Stimulated activated CD8-positive, alpha-beta memory T cell treated with anti-CD3 and anti-CD28 coated beads, Interleukin-12 subunit alpha, Interleukin-12 subunit beta, amount 100 ng/mL, for 4 hours (primary cell): ENCODE measurements at regions not wholly inside any gene's neighbourhood (a gene's known extent, or its start where the extent isn't known, plus 50 kb on each side); places are given as distances from the start of the nearest gene placed in this dataset.
"Not testable (repeated sequence)": the region's sequence is repeated elsewhere in the genome, so short reads cannot be mapped to it uniquely, and the experiment has no call there.

Experiments
- DNase-seq: peaks from one replicate; pipeline ENCODE4 v3.0.0-alpha.2; 2020; ENCODE audit warnings: low read depth

DNA sequence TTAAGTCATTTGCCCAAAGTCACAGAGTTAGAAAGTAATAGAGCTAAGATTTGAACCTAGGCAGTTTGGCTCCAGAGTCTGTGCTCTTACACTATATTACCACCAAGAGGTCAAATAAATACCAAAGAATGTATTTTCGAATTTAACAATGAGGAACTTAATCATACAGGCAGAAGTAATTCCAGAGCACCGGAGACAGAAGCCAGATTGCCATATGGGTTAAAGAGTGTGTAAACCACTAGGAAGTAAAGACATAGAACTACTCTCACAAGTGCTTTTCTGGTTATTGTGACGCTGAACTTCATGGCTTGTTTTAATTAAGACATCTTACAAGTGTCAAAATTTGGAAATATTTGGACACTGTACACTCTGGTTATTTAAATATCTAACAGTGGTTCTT lies 114.5 kb upstream of the NBPF19 start:
- DNase-seq = not testable (repeated sequence)

DNA sequence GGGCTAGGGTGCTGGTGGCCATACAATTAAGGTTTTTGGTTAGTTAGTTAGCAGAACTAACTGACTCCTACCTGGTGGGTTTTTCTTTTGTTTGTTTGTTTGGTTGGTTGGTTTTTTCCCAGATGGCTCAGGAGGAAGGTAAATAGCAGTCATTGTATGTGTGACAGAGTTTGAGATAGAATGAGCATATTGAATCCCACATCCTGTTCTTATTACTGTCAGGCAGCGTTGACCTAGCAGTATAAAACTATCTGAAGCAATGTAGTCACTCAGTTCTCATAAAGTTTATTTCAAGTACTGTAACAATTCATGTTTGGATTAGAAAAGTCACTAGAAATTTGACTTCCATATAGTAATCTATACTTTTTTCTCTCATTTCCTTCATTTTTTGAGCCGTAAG lies 113.5 kb upstream of the NBPF19 start:
- not testable (repeated sequence) for DNase-seq

DNA sequence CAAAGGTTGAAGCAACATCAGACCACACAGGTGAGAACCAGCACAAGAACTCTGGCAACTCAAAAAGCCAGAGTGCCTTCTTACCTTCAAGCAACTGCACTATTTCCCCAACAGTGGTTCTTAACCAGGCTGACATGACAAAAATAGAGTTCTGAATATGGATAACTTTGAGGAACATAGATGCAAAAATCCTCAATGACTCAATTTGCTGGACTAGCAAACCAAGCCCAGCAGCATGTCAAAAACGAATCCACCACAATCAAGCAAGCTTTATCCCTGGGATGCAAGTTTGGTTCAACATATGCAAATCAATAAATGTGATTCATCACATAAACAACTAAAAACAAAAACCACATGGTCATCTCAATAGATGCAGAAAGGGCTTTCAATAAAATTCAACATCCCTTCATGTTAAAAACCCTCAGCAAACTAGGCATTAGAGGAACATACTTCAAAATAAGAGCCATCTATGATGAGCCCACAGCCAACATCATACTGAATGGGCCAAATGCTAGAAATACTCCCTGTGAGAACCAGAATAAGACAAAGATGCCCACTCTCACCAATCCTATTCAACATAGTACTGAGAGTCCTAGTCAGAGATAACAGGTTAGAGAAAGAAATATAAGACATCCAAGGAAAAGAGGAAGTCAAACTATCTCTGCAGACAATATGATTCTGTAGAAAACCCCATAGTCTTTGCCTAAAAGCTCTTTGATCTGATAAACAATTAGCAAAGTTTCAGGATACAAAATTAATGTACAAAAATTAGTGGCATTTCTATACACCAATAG lies 110.5 kb upstream of the NBPF19 start:
- DNase-seq = not testable (repeated sequence)

DNA sequence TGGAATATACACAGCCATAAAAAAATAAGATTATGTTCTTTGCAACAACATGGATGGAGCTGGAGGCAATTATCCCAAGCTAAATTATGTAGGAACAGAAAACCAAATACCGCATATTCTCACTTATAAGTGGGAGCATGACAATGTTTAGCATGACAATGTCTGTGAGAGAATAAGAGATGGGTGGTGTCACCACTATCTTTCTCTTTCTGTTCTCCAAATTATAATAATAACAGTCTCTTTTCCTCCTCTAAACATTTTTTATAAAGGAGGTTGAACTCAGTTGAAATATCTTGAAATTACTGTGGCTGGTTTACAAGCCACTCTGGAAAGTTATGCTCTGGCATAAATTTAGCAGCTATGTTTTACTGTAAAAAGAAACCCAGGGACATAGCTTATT lies 108.4 kb upstream of the NBPF19 start:
- DNase-seq = not testable (repeated sequence)

DNA sequence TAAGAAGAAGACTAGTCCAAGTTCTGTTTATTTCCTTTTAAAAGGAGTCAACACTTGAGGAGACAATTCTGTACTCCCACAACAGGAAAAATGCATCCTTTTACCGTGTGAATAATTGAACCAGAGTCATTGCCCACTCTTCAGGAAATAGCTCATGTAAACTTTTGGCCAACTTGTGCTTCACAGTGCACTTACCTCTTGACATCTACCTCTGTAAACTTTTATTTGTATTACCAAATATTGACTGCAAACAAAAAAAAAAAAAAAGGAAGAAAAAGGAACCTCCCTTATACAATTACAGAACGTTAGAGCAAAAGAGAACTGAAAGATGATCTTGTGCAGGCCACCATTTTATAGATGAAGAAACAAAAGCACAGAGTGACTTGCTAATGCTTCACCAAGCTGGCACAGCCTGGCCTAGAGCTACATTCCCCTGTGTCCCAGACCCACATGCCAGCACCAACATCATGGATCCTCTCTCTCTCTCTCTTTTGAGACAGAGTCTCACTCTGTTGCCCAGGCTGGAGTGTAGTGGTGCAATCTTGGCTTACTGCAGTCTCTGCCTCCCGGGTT lies 107.3 kb upstream of the NBPF19 start:
- not testable (repeated sequence) for DNase-seq

DNA sequence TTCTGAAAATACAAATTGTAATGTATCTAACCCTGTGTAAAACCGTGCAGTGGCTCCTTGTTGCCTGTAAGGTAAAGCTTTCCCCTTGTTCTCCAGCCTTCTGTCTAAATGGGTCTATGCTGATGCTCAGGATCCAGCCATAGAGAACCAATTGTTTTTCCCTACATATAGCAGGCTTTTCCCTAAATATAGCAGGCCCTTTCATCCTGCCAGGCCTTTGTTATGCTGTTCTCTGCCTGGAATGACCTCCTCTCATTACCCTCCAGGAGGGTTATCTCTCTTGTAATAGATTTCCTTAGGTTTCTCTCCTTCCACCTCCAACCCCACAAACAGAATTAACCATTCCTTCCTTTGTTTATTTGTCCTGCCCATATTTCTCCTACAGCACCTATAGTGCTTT lies 106.5 kb upstream of the NBPF19 start:
- DNase-seq = not testable (repeated sequence)

DNA sequence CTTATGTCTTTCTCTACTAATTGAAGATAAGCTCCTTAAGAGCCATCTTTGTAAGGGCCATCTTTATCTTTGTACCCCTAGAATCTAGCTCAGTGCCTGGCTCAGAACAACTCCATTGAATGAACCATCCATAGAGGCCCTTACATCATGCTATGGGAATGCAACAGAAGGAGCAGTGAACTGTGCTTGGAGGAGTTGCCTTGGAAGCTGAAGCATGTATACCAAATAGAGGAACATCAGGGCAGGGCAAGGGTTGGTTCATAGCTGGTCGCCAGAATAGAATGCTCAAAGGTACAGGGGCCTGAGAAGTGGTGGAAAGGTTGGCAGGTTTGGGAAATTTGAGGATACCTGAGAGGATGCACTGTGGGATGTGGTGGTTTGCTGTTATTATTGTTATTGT lies 105.8 kb upstream of the NBPF19 start:
- not testable (repeated sequence) for DNase-seq

DNA sequence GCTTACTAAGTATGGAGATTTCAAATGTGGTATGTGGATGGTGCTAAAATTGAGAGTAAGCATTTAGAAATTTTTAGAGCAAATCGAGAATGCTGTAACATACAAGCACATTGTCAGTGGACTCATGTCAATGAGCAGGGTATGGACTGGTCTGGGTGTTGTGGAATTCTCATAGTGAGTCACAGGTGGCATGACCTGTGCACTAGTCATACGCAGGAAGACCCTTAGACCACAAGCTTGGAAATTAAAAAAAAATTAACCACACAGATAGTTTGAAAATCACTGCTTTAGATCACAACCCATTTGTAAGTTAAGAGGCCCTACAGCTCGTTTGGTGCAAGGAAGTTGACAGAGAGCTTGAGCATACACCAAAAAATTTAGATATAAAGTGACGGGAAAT lies 102.9 kb upstream of the NBPF19 start:
- not testable (repeated sequence) for DNase-seq

DNA sequence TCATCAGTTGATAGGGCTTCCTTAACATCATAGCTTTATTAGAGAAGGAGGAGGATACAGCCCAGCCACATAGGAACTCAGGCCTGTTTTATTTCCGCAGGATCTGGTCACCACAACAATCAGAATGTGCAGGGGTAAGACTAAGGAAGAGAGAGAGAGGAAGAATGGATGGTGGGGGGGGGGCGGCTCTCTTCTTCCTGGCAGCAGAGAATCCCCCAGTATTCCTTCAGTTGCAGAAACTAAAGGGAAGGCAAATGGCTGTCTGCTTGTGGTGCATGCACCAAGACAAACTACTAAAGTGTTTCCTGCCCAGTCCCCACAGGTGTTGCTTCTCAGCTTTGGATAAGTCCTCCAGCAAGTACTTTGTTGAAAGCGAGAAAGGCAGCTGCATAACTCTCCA lies 96.4 kb upstream of the NBPF19 start:
- not testable (repeated sequence) for DNase-seq

DNA sequence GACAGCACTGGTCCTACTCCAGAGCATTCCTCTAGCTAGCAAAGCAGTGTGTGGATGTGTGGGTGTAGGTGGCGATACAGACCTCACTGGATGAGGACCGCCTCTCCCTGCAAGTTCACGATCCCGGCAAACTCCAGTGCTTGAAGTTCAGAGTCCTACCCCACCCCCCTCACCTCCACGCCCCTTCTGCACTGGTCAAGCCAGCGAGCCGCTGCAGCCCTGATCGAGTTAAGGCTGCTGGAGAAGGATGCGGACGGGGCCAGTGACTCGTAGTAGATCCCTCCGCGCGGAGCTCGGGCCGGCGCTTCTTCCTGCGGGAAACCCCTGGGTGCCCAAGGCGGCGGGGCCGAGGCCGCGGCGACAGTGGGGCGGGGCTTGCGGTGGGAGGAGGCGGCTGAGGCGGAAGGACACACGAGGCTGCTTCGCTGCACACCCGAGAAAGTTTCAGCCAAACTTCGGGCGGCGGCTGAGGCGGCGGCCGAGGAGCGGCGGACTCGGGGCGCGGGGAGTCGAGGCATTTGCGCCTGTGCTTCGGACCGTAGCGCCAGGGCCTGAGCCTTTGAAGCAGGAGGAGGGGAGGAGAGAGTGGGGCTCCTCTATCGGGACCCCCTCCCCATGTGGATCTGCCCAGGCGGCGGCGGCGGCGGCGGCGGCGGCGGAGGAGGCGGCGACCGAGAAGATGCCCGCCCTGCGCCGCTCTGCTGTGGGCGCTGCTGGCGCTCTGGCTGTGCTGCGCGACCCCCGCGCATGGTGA lies 84.5 kb upstream of the NBPF19 start:
- DNase-seq = peak; percentile 48

DNA sequence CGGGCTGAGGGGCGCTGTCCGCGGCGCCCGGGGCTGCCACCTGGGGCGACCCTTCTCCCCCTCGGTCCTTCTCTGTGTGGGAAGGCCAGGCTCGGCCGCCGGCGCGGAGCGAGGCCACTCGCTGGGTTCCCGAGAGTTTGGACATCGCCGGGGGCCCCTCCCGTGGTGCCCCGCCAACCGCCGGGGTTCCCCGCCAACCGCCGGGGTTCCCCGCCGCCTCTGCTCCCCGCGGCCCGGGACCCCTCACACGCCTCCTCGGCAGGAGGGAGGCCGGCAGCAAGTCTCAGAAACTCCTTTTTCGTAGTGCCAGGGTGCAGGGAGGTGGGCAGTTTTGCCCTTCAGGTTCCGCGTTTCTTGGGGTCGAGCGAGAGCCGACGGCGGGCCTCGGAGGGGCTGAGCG lies 83.9 kb upstream of the NBPF19 start:
- DNase-seq = not testable (repeated sequence)

DNA sequence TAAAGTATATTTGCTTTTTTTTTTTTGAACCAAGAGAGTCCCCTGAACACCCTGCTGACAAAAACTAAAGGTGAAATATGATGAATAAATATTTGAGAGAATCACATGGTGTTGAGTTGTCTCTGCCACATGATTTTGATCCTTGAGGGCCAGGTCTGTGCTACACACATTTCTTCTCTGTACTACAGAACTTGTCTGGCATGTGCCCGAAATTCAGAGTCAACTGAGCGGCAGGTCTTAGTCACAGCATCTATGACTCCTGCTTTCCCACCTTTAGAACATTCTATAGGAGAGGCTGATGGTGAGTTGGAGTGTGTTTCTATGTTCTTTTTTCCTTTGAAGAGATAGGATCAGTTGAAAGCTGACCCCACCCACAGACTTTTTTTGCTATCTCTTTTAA lies 79.0 kb upstream of the NBPF19 start:
- DNase-seq = peak; percentile 15

DNA sequence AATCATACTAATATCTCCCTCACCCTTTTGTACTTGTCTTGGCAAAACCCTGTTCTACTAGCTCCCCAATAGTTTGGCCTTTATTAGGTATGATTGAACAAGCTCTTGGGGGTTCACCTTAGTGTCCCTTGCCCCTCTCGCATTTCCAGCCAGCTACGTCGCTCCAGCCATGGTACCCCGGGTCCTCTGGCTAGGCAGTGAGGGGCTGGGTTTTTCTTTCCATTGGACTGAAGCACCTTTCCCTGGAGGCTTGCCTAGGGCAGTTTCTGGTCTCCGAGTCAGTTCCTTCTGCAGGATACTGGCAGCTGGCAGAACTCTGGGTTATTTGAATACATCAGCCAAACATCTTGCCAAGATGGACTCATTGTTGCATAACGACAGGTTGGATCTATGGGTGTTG lies 76.3 kb upstream of the NBPF19 start:
- DNase-seq = not testable (repeated sequence)

DNA sequence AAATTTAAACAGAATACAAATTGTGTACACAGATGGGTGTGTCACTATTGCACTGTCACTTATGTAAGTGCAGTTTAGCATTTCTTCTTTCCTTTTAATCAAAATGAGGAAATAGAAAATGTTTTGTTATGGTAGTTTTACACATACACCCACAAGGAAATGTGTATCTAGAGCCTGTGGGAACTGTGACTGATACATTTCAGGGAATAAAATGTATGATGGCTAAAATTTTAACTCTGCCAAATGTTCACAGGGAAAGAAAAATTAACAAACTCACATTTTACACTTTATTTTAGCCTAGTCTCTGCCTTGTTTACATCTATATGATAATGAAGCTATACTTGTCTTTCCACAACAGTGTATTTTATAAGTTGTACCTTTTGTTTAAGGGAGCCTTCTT lies 66.4 kb upstream of the NBPF19 start:
- not testable (repeated sequence) for DNase-seq

DNA sequence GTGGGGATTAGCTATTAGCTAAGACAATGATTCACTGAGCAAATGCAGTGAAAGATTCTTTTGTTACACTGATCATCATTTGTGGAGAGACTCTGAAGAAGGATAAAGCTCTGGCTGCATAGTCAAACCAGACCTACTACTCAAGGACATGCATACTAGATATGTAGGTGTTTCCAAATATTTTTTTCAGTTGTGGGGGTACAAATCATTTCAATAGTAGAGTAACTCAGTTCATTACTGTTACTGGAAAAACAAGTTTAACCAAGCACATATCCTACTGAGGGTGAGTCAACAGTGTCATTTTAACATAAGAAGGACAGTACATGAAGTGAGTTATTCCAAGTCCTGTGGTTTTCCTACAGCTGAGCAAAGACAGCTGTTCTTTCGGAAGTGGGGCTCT lies 59.5 kb upstream of the NBPF19 start:
- DNase-seq = not testable (repeated sequence)

DNA sequence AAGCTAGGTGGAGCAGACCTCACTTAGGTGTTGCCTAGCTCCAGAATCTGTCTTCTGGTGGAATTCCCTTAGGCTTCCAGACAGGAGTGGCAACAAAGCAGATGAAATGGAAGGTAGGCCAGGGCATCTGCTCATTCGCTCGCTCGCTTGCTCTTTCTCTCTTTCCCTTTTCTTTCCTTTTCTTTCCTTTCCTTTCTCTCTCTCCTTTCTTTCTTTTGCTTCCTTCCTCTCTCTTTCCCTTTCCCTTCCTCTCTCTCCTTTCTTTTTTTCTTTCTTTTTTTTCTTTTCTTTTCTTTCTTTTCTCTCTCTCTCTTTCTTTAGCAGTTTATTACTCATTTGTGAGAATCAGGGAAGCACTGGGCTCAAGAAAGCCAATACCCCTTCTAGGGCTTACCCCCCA lies 56.1 kb upstream of the NBPF19 start:
- DNase-seq = not testable (repeated sequence)

DNA sequence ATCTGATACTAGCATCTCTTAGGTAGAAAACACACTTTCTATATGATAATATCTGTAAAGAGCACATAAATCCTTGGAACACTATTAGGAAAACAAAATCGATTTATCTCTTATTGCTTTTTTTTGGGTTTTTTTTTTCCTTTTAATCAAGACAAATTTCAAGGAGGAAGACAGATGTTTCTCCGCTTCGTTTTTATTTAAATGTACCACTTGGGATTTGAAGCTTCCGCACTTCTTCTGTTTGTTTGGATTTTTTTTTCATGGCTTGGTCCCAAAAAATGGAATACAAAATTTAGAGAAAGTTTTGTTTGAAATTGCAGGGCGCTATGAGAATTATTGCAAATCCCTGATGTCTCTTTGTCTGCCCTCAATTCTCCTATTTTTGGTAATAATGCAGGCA lies 51.7 kb upstream of the NBPF19 start:
- not testable (repeated sequence) for DNase-seq
